WTC11 (cell line): ENCODE measurements at regions not wholly inside any gene's neighbourhood (a gene's known extent, or its start where the extent isn't known, plus 50 kb on each side); places are given as distances from the start of the nearest gene placed in this dataset.

Source experiments
- ATAC-seq: fragments of 200-7000 bp; cut with Tn5 transposase; 2 replicates; pipeline ENCODE4 v1.10.0; 2021; ENCODE audit warnings: mild to moderate bottlenecking, moderate library complexity
- CTCF ChIA-PET: fragments of 300-600 bp; sonication (Branson Sonifier 250); formaldehyde crosslinking; loops from one replicate; lab custom pipeline; 2021; ENCODE audit warnings: antibody characterized with exemption; lab: Charles Lee
- POLR2A ChIA-PET: fragments of 350-600 bp; sonication (Branson Sonifier 250); formaldehyde crosslinking; loops from one replicate; lab custom pipeline; 2021; ENCODE audit warnings: antibody characterized with exemption; lab: Charles Lee
- DNase-seq: peaks from one replicate; pipeline ENCODE4 v3.0.0; 2021; ENCODE audit warnings: low spot score
- H3K27ac Mint-ChIP-seq: 2 replicates; pipeline ENCODE4 v1.8.0; 2021; ENCODE audit warnings: mixed read lengths
- H3K27me3 Mint-ChIP-seq: 2 replicates; pipeline ENCODE4 v1.8.0; 2021; ENCODE audit warnings: low read depth, mild to moderate bottlenecking, moderate library complexity, mixed read lengths
- H3K36me3 Mint-ChIP-seq: 2 replicates; pipeline ENCODE4 v1.8.0; 2021; ENCODE audit warnings: mixed read lengths
- H3K4me1 Mint-ChIP-seq: 2 replicates; pipeline ENCODE4 v1.8.0; 2022; ENCODE audit warnings: mixed read lengths
- H3K4me3 Mint-ChIP-seq: 2 replicates; pipeline ENCODE4 v1.8.0; 2021; ENCODE audit warnings: mild to moderate bottlenecking, moderate library complexity, mixed read lengths
- H3K9me3 Mint-ChIP-seq: 2 replicates; pipeline ENCODE4 v1.8.0; 2021; ENCODE audit warnings: mixed read lengths
- ARID4B ChIP-seq: sonication (generic); formaldehyde crosslinking; IDR thresholded peaks from 2 replicates; pipeline ENCODE4 v1.8.0; 2023; ENCODE audit warnings: missing genetic modification reagents, mild to moderate bottlenecking, borderline replicate concordance
- ATF6 ChIP-seq: sonication (generic); formaldehyde crosslinking; IDR thresholded peaks from 2 replicates; pipeline ENCODE4 v1.8.1; 2023; ENCODE audit warnings: mild to moderate bottlenecking, missing genetic modification reagents
- CDX4 ChIP-seq: fragments of 250-450 bp; sonication (Bioruptor Pico); IDR thresholded peaks from 2 replicates; pipeline ENCODE4 v1.9.0; 2021; ENCODE audit warnings: moderate library complexity, mild to moderate bottlenecking, inconsistent platforms, borderline replicate concordance
- E2F5 ChIP-seq: sonication (generic); formaldehyde crosslinking; IDR thresholded peaks from 2 replicates; pipeline ENCODE4 v1.8.1; 2022; ENCODE audit warnings: mild to moderate bottlenecking, moderate library complexity, missing genetic modification reagents
- HMGXB4 ChIP-seq: sonication (generic); formaldehyde crosslinking; IDR thresholded peaks from 2 replicates; pipeline ENCODE4 v1.8.1; 2023; ENCODE audit warnings: mild to moderate bottlenecking, moderate library complexity, missing genetic modification reagents
- IRF1 ChIP-seq: sonication (generic); formaldehyde crosslinking; IDR thresholded peaks from 2 replicates; pipeline ENCODE4 v1.8.0; 2023; ENCODE audit warnings: missing genetic modification reagents
- NFYB ChIP-seq: sonication (generic); formaldehyde crosslinking; conservative IDR thresholded peaks from 2 replicates; pipeline ENCODE4 v1.8.0; 2022; ENCODE audit warnings: low read depth, missing genetic modification reagents
- SMAD3 ChIP-seq: sonication (generic); formaldehyde crosslinking; IDR thresholded peaks from 2 replicates; pipeline ENCODE4 v1.8.0; 2022; ENCODE audit warnings: missing genetic modification reagents, mild to moderate bottlenecking, borderline replicate concordance
- SOX15 ChIP-seq: fragments of 250-450 bp; sonication (Bioruptor Pico); IDR thresholded peaks from 2 replicates; pipeline ENCODE4 v1.9.0; 2021; ENCODE audit warnings: mild to moderate bottlenecking
- SP1 ChIP-seq: sonication (generic); formaldehyde crosslinking; conservative IDR thresholded peaks from 2 replicates; pipeline ENCODE4 v1.8.1; 2022; ENCODE audit warnings: missing genetic modification reagents
- TCF7 ChIP-seq: sonication (generic); formaldehyde crosslinking; IDR thresholded peaks from 2 replicates; pipeline ENCODE4 v1.8.0; 2022; ENCODE audit warnings: mild to moderate bottlenecking, low read depth, missing genetic modification reagents, moderate library complexity
- TEAD1 ChIP-seq: sonication (generic); formaldehyde crosslinking; IDR thresholded peaks from 2 replicates; pipeline ENCODE4 v1.8.0; 2022; ENCODE audit warnings: mild to moderate bottlenecking, missing genetic modification reagents
- TP53 ChIP-seq: sonication (generic); formaldehyde crosslinking; IDR thresholded peaks from 2 replicates; pipeline ENCODE4 v1.8.1; 2023; ENCODE audit warnings: mild to moderate bottlenecking, missing genetic modification reagents
- ZBTB43 ChIP-seq: sonication (generic); formaldehyde crosslinking; IDR thresholded peaks from 2 replicates; pipeline ENCODE4 v1.8.1; 2023; ENCODE audit warnings: mild to moderate bottlenecking, missing genetic modification reagents
- ZMAT4 ChIP-seq: fragments of 250-450 bp; sonication (Bioruptor Pico); IDR thresholded peaks from 2 replicates; pipeline ENCODE4 v1.9.0; 2021; ENCODE audit warnings: mild to moderate bottlenecking
- ZNF121 ChIP-seq: sonication (generic); formaldehyde crosslinking; IDR thresholded peaks from 2 replicates; pipeline ENCODE4 v1.8.0; 2023; ENCODE audit warnings: missing genetic modification reagents
- ZNF396 ChIP-seq: fragments of 250-450 bp; sonication (Bioruptor Pico); IDR thresholded peaks from 2 replicates; pipeline ENCODE4 v1.8.0; 2021; ENCODE audit warnings: mild to moderate bottlenecking, moderate library complexity, borderline replicate concordance

GRCh38 chr5:159751459-159751858 lies 164.8 kb upstream of the ADRA1B start:
- no peaks in the 10 kb centered on the region for H3K27me3 Mint-ChIP-seq
- 0 out of 2 replicates have a peak, but pooled peaks cover 4% of the 10 kb centered on the region for H3K4me1 Mint-ChIP-seq
- CTCF ChIA-PET, result no interaction called here
- POLR2A ChIA-PET, result no interaction called here
- H3K27ac Mint-ChIP-seq, result no peak overlapping the region
- no peak overlapping the region for H3K4me3 Mint-ChIP-seq
- peaks cover 26% of the 10 kb centered on the region for H3K9me3 Mint-ChIP-seq
- DNase-seq, result no peak
- TF ChIP-seq SP1 (CRISPR knock-in tag) (no peak), ATF6 (CRISPR knock-in tag) (no peak), ZNF396 (CRISPR knock-in tag) (no peak), ZMAT4 (no peak), ZNF121 (CRISPR knock-in tag) (no peak), TP53 (no peak), CDX4 (CRISPR knock-in tag) (no peak), HMGXB4 (no peak), SMAD3 (CRISPR knock-in tag) (no peak), ZBTB43 (CRISPR knock-in tag) (no peak), IRF1 (no peak), SOX15 (CRISPR knock-in tag) (no peak), NFYB (CRISPR knock-in tag) (no peak), TCF7 (CRISPR knock-in tag) (no peak), TEAD1 (CRISPR knock-in tag) (no peak), ARID4B (CRISPR knock-in tag) (no peak), E2F5 (CRISPR knock-in tag) (no peak)
- no peak for ATAC-seq
- H3K36me3 Mint-ChIP-seq, result peaks cover 10% of the 10 kb centered on the region; the same call in 1 of the 2 replicates
